Astrocyte of the spinal cord (primary cell): ENCODE measurements at regions not wholly inside any gene's neighbourhood (a gene's known extent, or its start where the extent isn't known, plus 50 kb on each side); places are given as distances from the start of the nearest gene placed in this dataset.
"Not testable (repeated sequence)": the region's sequence is repeated elsewhere in the genome, so short reads cannot be mapped to it uniquely, and the experiment has no call there.

Experiments
- DNase-seq: peaks from one replicate; pipeline ENCODE4 v3.0.0; 2011; ENCODE audit warnings: low read depth, low spot score
- H3K4me3 ChIP-seq: 2 replicates; pipeline ENCODE4 v1.5.1; 2011; ENCODE audit warnings: low read depth, mild to moderate bottlenecking, low read length, moderate library complexity
- CTCF ChIP-seq: IDR thresholded peaks from 2 replicates; pipeline ENCODE4 v1.5.1; 2012; ENCODE audit warnings: low read depth, mild to moderate bottlenecking, low read length, inconsistent platforms
- in situ Hi-C: cut with HindIII; loops from 2 replicates; pipeline ENCODE4 v1.10.0; 2017; ENCODE audit warnings: low sequenced_read_pairs

- DNase-seq, result no peak
- in situ Hi-C loops, result no loop called here
These were observed 91.4 kb upstream of the RANBP6 start for GRCh38 chr9:6106711-6107339.

DNA sequence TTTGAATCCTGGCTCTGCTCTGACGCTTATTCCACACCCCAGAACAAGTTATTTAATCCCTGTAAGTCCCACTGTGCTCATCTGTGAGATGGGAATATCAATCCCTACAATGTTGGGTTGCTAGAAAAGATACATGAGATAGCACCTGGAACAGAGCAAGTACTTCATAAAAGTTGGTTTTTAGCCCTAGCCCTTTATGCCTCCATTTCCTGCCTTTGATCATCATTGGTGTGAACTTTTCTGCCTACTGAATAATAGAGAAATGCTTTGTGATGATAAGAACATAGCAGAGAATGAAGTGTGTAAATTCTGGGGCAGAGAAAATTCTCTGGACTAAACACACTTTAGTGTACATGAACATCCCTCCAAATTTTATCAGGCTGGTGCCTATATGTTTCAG lies 90.3 kb upstream of the RANBP6 start:
- in situ Hi-C loops, result no loop called here
- TF ChIP-seq CTCF, result no peak
- DNase-seq, result no peak
- H3K4me3 ChIP-seq, result no peak overlapping the region

More at GRCh38 chr9:6106711-6107339, 91.4 kb upstream of the RANBP6 start:
- H3K4me3 ChIP-seq, result no peak overlapping the region
- TF ChIP-seq CTCF, result peak; percentile 36

DNA sequence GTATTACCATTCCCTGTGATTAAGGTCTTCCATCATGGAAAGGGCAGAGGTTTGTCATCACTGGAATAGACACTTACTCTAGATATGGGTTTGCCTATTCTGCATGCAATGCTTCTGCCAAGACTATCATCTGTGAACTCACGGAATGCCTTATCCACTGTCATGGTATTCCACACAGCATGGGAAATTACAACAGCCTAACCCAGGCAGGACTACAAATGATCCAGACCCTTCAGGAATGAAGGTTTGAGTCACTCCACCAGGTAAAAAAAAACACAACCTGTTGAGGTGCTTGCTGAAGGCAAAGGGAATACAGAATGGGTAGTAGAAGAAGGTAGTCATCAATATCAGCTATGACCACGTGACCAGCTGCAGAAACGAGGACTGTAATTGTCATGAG lies 89.0 kb upstream of the RANBP6 start:
- DNase-seq, H3K4me3 ChIP-seq, in situ Hi-C loops: not testable (repeated sequence)

DNA sequence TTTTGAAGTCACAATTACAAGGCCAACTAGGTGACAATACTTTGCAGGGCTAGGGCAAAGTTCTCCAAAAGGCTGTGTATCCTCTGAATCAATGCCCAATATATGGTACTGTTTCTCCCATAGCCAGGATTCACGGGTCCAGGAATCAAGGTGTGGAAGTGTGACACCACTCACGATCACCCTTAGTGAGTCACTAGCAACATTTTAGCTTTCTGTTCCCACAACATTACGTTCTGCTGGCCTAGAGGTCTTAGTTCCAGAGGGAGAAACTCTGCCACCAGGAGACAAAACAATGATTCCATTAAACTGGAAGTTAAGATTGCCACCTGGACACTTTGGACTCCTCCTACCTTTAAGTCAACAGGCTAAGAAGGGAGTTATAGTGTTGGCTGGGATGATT lies 88.5 kb upstream of the RANBP6 start:
- DNase-seq, H3K4me3 ChIP-seq, in situ Hi-C loops: not testable (repeated sequence)

DNA sequence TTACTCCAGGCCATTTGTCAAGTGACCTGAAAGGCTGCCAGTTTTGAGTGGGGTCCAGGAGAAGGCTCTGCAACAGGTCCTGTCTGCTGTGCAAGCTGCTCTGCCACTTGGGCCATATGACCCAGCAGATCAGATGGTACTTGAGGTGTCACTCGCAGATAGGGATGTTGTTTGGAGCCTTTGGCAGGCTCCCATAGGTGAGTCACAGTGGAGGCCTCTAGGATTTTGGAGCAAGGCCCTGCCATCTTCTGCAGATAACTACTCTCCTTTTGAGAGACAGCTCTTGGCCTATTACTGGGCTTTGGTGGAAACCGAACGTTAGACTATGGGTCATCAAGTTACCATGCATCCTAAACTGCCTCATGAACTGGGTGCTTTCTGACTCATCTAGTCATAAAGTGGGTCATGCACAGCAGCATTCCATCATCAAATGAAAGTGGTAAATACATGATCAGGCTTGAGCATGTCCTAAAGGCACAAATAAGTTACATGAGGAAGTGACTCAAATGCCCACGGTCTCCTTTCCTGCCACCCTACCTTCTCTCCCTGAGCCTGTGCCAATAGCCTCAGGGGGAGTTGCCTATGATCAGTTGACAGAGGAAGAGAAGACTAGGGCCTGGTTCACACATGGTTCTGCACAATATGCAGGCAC lies 87.0 kb upstream of the RANBP6 start:
- H3K4me3 ChIP-seq, in situ Hi-C loops, DNase-seq: not testable (repeated sequence)

DNA sequence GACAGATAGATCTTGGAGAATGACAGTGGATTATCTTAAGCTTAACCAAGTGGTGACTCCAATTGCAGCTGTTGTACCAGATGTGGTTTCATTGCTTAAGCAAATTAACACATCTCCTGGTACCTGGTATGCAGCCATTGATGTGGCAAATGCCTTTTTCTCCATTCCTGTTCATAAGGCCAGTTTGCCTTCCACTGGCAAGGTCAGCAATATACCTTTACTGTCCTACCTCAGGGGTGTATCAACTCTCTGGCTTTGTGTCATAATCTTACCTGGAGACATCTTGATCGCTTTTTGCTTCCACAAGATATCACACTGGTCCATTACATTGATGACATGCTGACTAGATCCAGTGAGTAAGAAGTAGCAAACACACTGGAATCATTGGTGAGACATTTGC lies 86.3 kb upstream of the RANBP6 start:
- H3K4me3 ChIP-seq, in situ Hi-C loops, DNase-seq: not testable (repeated sequence)

GRCh38 chr9:6099346-6099745 lies 83.9 kb upstream of the RANBP6 start:
- in situ Hi-C loops, H3K4me3 ChIP-seq, DNase-seq: not testable (repeated sequence)

GRCh38 chr9:6098431-6098830 lies 83.0 kb upstream of the RANBP6 start:
- in situ Hi-C loops, result no loop called here
- no peak for DNase-seq
- no peak for TF ChIP-seq CTCF
- no peak overlapping the region for H3K4me3 ChIP-seq

- DNase-seq, result peak; percentile 5
- in situ Hi-C loops, result no loop called here
- no peak overlapping the region for H3K4me3 ChIP-seq
- TF ChIP-seq CTCF, result no peak
These were observed 81.4 kb upstream of the RANBP6 start for GRCh38 chr9:6096821-6097220.
